ENCODE measurements at regions not wholly inside any gene's neighbourhood (a gene's known extent, or its start where the extent isn't known, plus 50 kb on each side); places are given as distances from the start of the nearest gene placed in this dataset.

DNA sequence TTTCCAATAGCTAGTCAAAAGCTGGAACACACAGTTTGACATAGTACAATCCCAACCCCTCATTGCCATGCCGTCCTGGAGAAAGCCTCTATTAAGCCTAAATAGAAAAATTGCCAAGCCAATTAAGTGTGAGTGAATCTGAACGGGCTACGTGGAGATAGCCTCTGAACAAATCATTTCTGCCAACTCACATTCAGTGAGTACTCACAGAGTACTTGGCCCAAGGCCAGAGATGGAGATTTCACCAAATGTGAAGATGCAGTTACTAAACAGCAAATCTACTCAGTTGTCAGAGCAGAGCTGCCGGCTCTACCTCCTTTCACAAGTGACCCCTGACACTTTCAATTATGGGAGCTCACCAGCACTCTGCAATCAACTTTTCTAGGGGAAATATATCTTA lies 350.0 kb downstream of the GALC start:
- DNase-seq = peak; percentile 44 to 76 (median 52)
- ATAC-seq (ENCODE audit: insufficient read depth, low FRiP score) = peak; percentile 34
- H3K9me3 ChIP-seq (ENCODE audit: control insufficient read depth in 4 of 4, insufficient read depth in 3 of 4, low read length in 3 of 4) = no peaks in the 10 kb centered on the region
- no peaks in the 10 kb centered on the region for H3K27me3 ChIP-seq (ENCODE audit: control insufficient read depth in 3 of 3, insufficient read depth in 3 of 3, low read length in 2 of 3)
- no peaks in the 10 kb centered on the region for H3K36me3 ChIP-seq (ENCODE audit: control insufficient read depth in 4 of 4, insufficient read depth in 4 of 4, low read length in 4 of 4)
- H3K4me1 ChIP-seq (ENCODE audit: control insufficient read depth in 5 of 5, insufficient read depth in 5 of 5, low read length in 5 of 5) = peaks cover 0 to 4% (median 0%) of the 10 kb centered on the region in 5 donors
- TF ChIP-seq CTCF (IDR thresholded peaks at IDR 0.05; ENCODE audit: control extremely low read depth, extremely low read depth) = no peak
- WGBS, 2 donors = 43 to 61% methylated on average over 4 of the region's 4 CpGs
- peak overlapping the region in 1 of 2 donors; percentile 13 for H3K9ac ChIP-seq (ENCODE audit: insufficient read depth in 1 of 2, low read length in 2 of 2)
- H3K4me3 ChIP-seq = no peak overlapping the region
- no peak overlapping the region for H3K27ac ChIP-seq (ENCODE audit: low read depth in 1 of 2, low read length in 1 of 2)

DNA sequence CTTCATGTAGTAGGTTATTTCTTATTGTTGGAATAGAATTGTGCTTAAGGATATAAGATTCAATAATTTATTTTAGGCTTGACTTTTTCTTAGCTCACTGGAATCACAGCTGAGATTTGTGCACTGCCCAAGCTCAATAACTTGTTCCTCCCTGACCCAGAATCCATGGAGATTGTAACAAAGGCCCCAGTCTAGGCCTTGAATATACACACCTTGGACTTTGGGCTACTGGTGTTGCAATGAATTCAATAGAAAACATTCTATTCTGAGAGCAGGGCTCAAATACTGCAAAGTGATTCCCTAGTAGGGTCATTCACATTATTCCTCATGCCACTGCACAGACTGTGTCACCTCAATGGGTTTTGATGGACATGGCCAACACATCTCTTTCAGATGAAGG lies 352.4 kb downstream of the GALC start:
- no peak for DNase-seq
- no peak for ATAC-seq (ENCODE audit: insufficient read depth, low FRiP score)
- Histone ChIP-seq H3K27me3 (ENCODE audit: control insufficient read depth in 3 of 3, insufficient read depth in 3 of 3, low read length in 2 of 3) (no peaks in the 10 kb centered on the region), H3K36me3 (ENCODE audit: control insufficient read depth in 4 of 4, insufficient read depth in 4 of 4, low read length in 4 of 4) (no peaks in the 10 kb centered on the region), H3K27ac (ENCODE audit: low read depth in 1 of 2, low read length in 1 of 2) (no peak overlapping the region), H3K9ac (ENCODE audit: insufficient read depth in 1 of 2, low read length in 2 of 2) (no peak overlapping the region), H3K4me3 (no peak overlapping the region), H3K9me3 (ENCODE audit: control insufficient read depth in 4 of 4, insufficient read depth in 3 of 4, low read length in 3 of 4) (no peaks in the 10 kb centered on the region), H3K4me1 (ENCODE audit: control insufficient read depth in 5 of 5, insufficient read depth in 5 of 5, low read length in 5 of 5) (peaks cover 0 to 4% (median 0%) of the 10 kb centered on the region in 5 donors)
- no peak for TF ChIP-seq CTCF (IDR thresholded peaks at IDR 0.05; ENCODE audit: control extremely low read depth, extremely low read depth)

DNA sequence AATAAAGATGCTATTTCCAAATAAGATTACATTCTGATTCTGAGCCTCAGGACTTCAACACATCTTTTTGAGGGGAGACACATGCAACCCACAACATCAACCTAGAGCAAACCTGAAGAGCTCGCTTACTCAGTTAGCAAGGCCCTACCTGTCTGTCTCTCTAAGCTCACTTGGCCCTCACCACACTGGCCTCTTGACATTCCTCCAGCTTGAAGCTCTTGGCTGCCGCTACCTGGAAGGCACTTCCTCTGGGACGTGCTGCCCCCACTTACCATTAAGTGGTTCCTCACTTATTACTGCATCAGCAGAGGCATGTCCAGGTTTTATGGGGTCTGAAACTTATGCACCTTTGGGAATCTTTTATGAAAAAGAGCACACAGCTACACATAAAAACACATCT lies 354.8 kb downstream of the GALC start:
- no peak for TF ChIP-seq CTCF (IDR thresholded peaks at IDR 0.05; ENCODE audit: control extremely low read depth, extremely low read depth)
- Histone ChIP-seq H3K4me1 (ENCODE audit: control insufficient read depth in 5 of 5, insufficient read depth in 5 of 5, low read length in 5 of 5) (peaks cover 0 to 4% (median 0%) of the 10 kb centered on the region in 5 donors), H3K27ac (ENCODE audit: low read depth in 1 of 2, low read length in 1 of 2) (no peak overlapping the region), H3K9ac (ENCODE audit: insufficient read depth in 1 of 2, low read length in 2 of 2) (no peak overlapping the region), H3K27me3 (ENCODE audit: control insufficient read depth in 3 of 3, insufficient read depth in 3 of 3, low read length in 2 of 3) (no peaks in the 10 kb centered on the region), H3K36me3 (ENCODE audit: control insufficient read depth in 4 of 4, insufficient read depth in 4 of 4, low read length in 4 of 4) (no peaks in the 10 kb centered on the region), H3K4me3 (no peak overlapping the region), H3K9me3 (ENCODE audit: control insufficient read depth in 4 of 4, insufficient read depth in 3 of 4, low read length in 3 of 4) (no peaks in the 10 kb centered on the region)
- 66 to 74% methylated on average over 3 of the region's 3 CpGs for WGBS, 2 donors
- ATAC-seq (ENCODE audit: insufficient read depth, low FRiP score) (no peak), DNase-seq (peak in 1 of 3 donors; percentile 25)

DNA sequence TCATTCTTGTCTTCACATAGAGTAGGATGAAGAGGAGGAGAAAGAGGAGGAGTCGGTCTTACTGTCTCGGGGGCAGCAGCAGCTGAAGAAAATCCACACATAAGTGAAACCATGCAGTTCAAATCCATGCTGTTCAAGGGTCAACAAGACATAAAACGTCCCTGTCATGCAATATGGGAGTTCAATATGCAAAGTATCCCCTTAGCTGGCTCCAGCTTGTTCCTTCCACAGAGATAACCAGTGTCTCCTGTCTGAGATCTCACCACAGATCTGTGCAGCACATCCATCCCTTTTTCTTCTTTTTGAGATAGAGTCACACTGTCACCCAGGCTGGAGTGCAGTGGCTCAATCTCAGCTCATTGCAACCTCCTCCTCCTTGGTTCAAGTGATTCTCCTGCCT lies 357.5 kb downstream of the GALC start:
- H3K27ac ChIP-seq (ENCODE audit: low read depth in 1 of 2, low read length in 1 of 2) = no peak overlapping the region
- no peak overlapping the region for H3K4me3 ChIP-seq
- DNase-seq = no peak
- no peaks in the 10 kb centered on the region for H3K4me1 ChIP-seq (ENCODE audit: control insufficient read depth in 5 of 5, insufficient read depth in 5 of 5, low read length in 5 of 5)
- H3K9me3 ChIP-seq (ENCODE audit: control insufficient read depth in 4 of 4, insufficient read depth in 3 of 4, low read length in 3 of 4) = no peaks in the 10 kb centered on the region
- no peak overlapping the region for H3K9ac ChIP-seq (ENCODE audit: insufficient read depth in 1 of 2, low read length in 2 of 2)
- no peaks in the 10 kb centered on the region for H3K36me3 ChIP-seq (ENCODE audit: control insufficient read depth in 4 of 4, insufficient read depth in 4 of 4, low read length in 4 of 4)
- no peaks in the 10 kb centered on the region for H3K27me3 ChIP-seq (ENCODE audit: control insufficient read depth in 3 of 3, insufficient read depth in 3 of 3, low read length in 2 of 3)
- WGBS, 2 donors = 65 to 81% methylated on average over 3 of the region's 3 CpGs
- ATAC-seq (ENCODE audit: insufficient read depth, low FRiP score) = no peak
- no peak for TF ChIP-seq CTCF (IDR thresholded peaks at IDR 0.05; ENCODE audit: control extremely low read depth, extremely low read depth)
